ENCODE measurements at regions not wholly inside any gene's neighbourhood (a gene's known extent, or its start where the extent isn't known, plus 50 kb on each side); places are given as distances from the start of the nearest gene placed in this dataset.

DNA sequence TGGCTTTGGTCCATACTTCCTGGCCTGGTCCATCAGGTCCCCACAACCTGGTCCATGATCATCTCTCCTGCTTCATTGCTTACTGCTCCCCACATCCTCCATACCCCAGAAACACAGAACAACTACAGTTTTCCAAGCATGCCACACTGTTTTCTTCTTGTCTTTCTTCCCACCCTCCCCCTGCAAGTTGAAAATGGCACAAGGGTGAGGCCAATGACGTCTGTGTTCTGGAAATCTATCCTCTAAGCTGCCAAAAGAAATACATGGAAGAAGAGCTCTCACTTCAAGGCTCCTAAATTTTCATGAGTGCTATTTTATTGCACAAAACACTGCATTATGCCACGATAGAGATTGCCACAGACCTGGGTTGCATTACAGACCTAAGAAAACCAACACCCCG is 404.4 kb downstream of the VPS13C start:
- H3K79me1 ChIP-seq (ENCODE audit: insufficient read depth, low read depth, low read length, poor library complexity, severe bottlenecking), result no peaks in the 10 kb centered on the region
- H3K27ac Mint-ChIP-seq, result no peak overlapping the region
- WGBS (ENCODE audit: extremely low coverage, insufficient read length, low lambda C conversion rate), result no CpG with 5 or more reads among the region's 3 CpGs
- no peak overlapping the region for H3K56ac ChIP-seq (ENCODE audit: insufficient read length, low read depth, low read length)
- no peaks in the 10 kb centered on the region for H3K9me3 ChIP-seq (ENCODE audit: control insufficient read depth, low read depth, low read length)
- no peaks in the 10 kb centered on the region for H3K27me3 ChIP-seq (ENCODE audit: insufficient read depth, low read length)
- no peak overlapping the region for H2BK20ac ChIP-seq (ENCODE audit: low read depth, low read length, poor library complexity, severe bottlenecking)
- H3K79me2 ChIP-seq (ENCODE audit: insufficient read depth, low read length), result no peaks in the 10 kb centered on the region
- H3K9ac ChIP-seq (ENCODE audit: extremely low read depth, insufficient read length, low read length), result no peak overlapping the region
- H2BK5ac ChIP-seq (ENCODE audit: insufficient read length, low read length), result no peak overlapping the region
- no peaks in the 10 kb centered on the region for H4K20me1 ChIP-seq (ENCODE audit: control insufficient read depth, insufficient read depth, insufficient read length)
- H3K23ac ChIP-seq (ENCODE audit: insufficient read length, low read depth, low read length), result no peak overlapping the region
- peaks cover 28% of the 10 kb centered on the region in 2 experiments for H3K4me1 Mint-ChIP-seq
- no peak overlapping the region for H2AFZ ChIP-seq (ENCODE audit: low read length)
- no peak overlapping the region for H4K5ac ChIP-seq (ENCODE audit: insufficient read length, low read depth, low read length)
- no peak overlapping the region for H3K4me3 Mint-ChIP-seq
- peaks cover 10 to 13% of the 10 kb centered on the region in 2 experiments; a peak in 4 of 5 replicates for H3K9me3 Mint-ChIP-seq
- no peaks in the 10 kb centered on the region for H3K27me3 Mint-ChIP-seq (ENCODE audit: low read depth)
- no peak overlapping the region for H3T11ph ChIP-seq (ENCODE audit: low read length)
- no peak for DNase-seq
- H3K4me1 ChIP-seq (ENCODE audit: insufficient read depth, low read length), result peaks cover 5% of the 10 kb centered on the region; the same call in 1 of the 2 replicates
- H3K4ac ChIP-seq (ENCODE audit: low read depth, low read length), result no peak overlapping the region
- TF ChIP-seq CTCF (conservative IDR thresholded peaks at IDR 0.05), result no peak
- no peaks in the 10 kb centered on the region for H3K23me2 ChIP-seq (ENCODE audit: insufficient read length, low read depth, low read length, poor library complexity, severe bottlenecking)
- no peak overlapping the region for H3K27ac ChIP-seq (ENCODE audit: insufficient read length, low read depth, low read length)
- no peak overlapping the region for H2BK120ac ChIP-seq (ENCODE audit: low read depth, low read length, poor library complexity, severe bottlenecking)
- no peak overlapping the region for H2AK5ac ChIP-seq (ENCODE audit: insufficient read length, low read length)
- H4K8ac ChIP-seq (replicated peaks; ENCODE audit: insufficient read length, low read depth, low read length), result no peak overlapping the region
- peaks cover 0 to 6% (median 2%) of the 10 kb centered on the region in 3 experiments; a peak in 4 of 7 replicates for H3K36me3 Mint-ChIP-seq (ENCODE audit: insufficient read depth in 1 of 3, low read depth in 3 of 3)
- H4K91ac ChIP-seq (ENCODE audit: insufficient read length, low read depth, low read length), result no peak overlapping the region
- no peak overlapping the region for H2BK15ac ChIP-seq (ENCODE audit: low read depth, low read length)
- H3K18ac ChIP-seq (ENCODE audit: insufficient read length, low read depth, low read length), result no peak overlapping the region
- no peak overlapping the region for H2BK12ac ChIP-seq (ENCODE audit: insufficient read length, low read depth, low read length)
- H3K4me2 ChIP-seq (ENCODE audit: insufficient read depth, insufficient read length, low read length), result no peak overlapping the region
- H3K14ac ChIP-seq (ENCODE audit: insufficient read depth, low read length), result no peak overlapping the region
